Liver (tissue), 8 donors: ENCODE measurements at regions not wholly inside any gene's neighbourhood (a gene's known extent, or its start where the extent isn't known, plus 50 kb on each side); places are given as distances from the start of the nearest gene placed in this dataset.

Source experiments
- DNase-seq: peaks from one replicate; pipeline ENCODE4 v3.0.0-alpha.2; 2017; ENCODE audit warnings: low spot score
- H3K27ac ChIP-seq, 2 donors: one replicate each; pipeline ENCODE4 v1.7.0; 2013; ENCODE audit warnings: inconsistent platforms in 2 of 2, low read length in 2 of 2, control low read depth in 1 of 2, low read depth in 1 of 2, mild to moderate bottlenecking in 1 of 2
- H3K27me3 ChIP-seq, 4 donors: one replicate each; pipeline versions ENCODE4 v1.6.1 to v1.7.0; 2013; ENCODE audit warnings: low read length in 3 of 4, inconsistent platforms in 1 of 4, mild to moderate bottlenecking in 1 of 4, moderate library complexity in 1 of 4; ENCODE audit not compliant: control insufficient read depth in 4 of 4, insufficient read depth in 4 of 4
- H3K36me3 ChIP-seq, 4 donors: one replicate each; pipeline versions ENCODE4 v1.6.1 to v1.7.0; 2013; ENCODE audit warnings: low read length in 3 of 4, mild to moderate bottlenecking in 3 of 4, low read depth in 1 of 4, moderate library complexity in 1 of 4; ENCODE audit not compliant: control insufficient read depth in 4 of 4, insufficient read depth in 3 of 4
- H3K4me1 ChIP-seq, 4 donors: one replicate each; pipeline versions ENCODE4 v1.6.1 to v1.7.0; 2013; ENCODE audit warnings: low read length in 3 of 4, mild to moderate bottlenecking in 3 of 4, moderate library complexity in 1 of 4; ENCODE audit not compliant: control insufficient read depth in 4 of 4, insufficient read depth in 4 of 4
- H3K4me3 ChIP-seq, 3 donors: one replicate each; pipeline versions ENCODE4 v1.6.1 to v1.7.0; 2013; ENCODE audit warnings: low read length in 3 of 3, control low read depth in 1 of 3, low read depth in 1 of 3, mild to moderate bottlenecking in 1 of 3
- H3K9ac ChIP-seq, 2 donors: one replicate each; pipeline ENCODE4 v1.7.0; 2013; ENCODE audit warnings: low read length in 2 of 2, mild to moderate bottlenecking in 2 of 2, moderate library complexity in 2 of 2, control low read depth in 1 of 2, low read depth in 1 of 2
- H3K9me3 ChIP-seq, 4 donors: one replicate each; pipeline versions ENCODE4 v1.6.1 to v1.7.0; 2013; ENCODE audit warnings: low read length in 3 of 4; ENCODE audit not compliant: control insufficient read depth in 4 of 4
- EGR1 ChIP-seq, 2 donors: IDR thresholded peaks; 2 replicates each; pipeline ENCODE4 v1.6.1; 2016 to 2018; ENCODE audit warnings: antibody characterized with exemption in 2 of 2, low read depth in 2 of 2
- FOXA1 ChIP-seq: IDR thresholded peaks from 2 replicates; pipeline ENCODE4 v1.6.1; 2016; ENCODE audit warnings: antibody characterized with exemption
- FOXA2 ChIP-seq: IDR thresholded peaks from 2 replicates; pipeline ENCODE4 v1.6.1; 2016; ENCODE audit warnings: antibody characterized with exemption
- GABPA ChIP-seq, 2 donors: IDR thresholded peaks in 1 of 2; conservative IDR thresholded peaks in 1 of 2; 2 replicates each; pipeline ENCODE4 v1.6.1; 2016; ENCODE audit warnings: antibody characterized with exemption in 2 of 2, mild to moderate bottlenecking in 1 of 2, moderate library complexity in 1 of 2
- HNF4A ChIP-seq, 2 donors: conservative IDR thresholded peaks; 2 replicates each; pipeline ENCODE4 v1.6.1; 2016; ENCODE audit warnings: antibody characterized with exemption in 2 of 2, mild to moderate bottlenecking in 2 of 2
- HNF4G ChIP-seq: IDR thresholded peaks from 2 replicates; pipeline ENCODE4 v1.6.1; 2016; ENCODE audit warnings: antibody characterized with exemption
- JUND ChIP-seq, 2 donors: IDR thresholded peaks; 2 replicates each; pipeline ENCODE4 v1.6.1; 2016; ENCODE audit warnings: antibody characterized with exemption in 2 of 2
- RAD21 ChIP-seq, 2 donors: IDR thresholded peaks; 2 replicates each; pipeline ENCODE4 v1.6.1; 2016; ENCODE audit warnings: antibody characterized with exemption in 2 of 2, mild to moderate bottlenecking in 2 of 2
- RXRA ChIP-seq, 2 donors: IDR thresholded peaks; 2 replicates each; pipeline ENCODE4 v1.6.1; 2017 to 2018; ENCODE audit warnings: antibody characterized with exemption in 2 of 2, mild to moderate bottlenecking in 1 of 2
- SP1 ChIP-seq: IDR thresholded peaks from 2 replicates; pipeline ENCODE4 v1.6.1; 2018; ENCODE audit warnings: antibody characterized with exemption, mild to moderate bottlenecking
- TAF1 ChIP-seq: conservative IDR thresholded peaks from 2 replicates; pipeline ENCODE4 v1.6.1; 2016; ENCODE audit warnings: antibody characterized with exemption, mild to moderate bottlenecking
- YY1 ChIP-seq: IDR thresholded peaks from 2 replicates; pipeline ENCODE4 v1.6.1; 2016; ENCODE audit warnings: antibody characterized with exemption, mild to moderate bottlenecking
- WGBS: extraction: QIAGEN DNeasy Blood & Tissue Kit; methylation state at CpG from one replicate; pipeline ENCODE4 v1.1.7; 2013; 5-methylcytosine and 5-hydroxymethylcytosine counted together
- TF ChIP-seq, protein P1 (sequence below): IDR thresholded peaks from 2 replicates; pipeline ENCODE4 v1.6.1; 2016; ENCODE audit warnings: antibody characterized with exemption
- TF ChIP-seq, protein P2 (sequence below): fragments of 150-350 bp; IDR thresholded peaks from 2 replicates; pipeline ENCODE4 v1.5.1; 2017; ENCODE audit warnings: improper control_type of control experiment, low read depth, low read length; ENCODE audit not compliant: missing input control
- TF ChIP-seq, protein P3 (sequence below): IDR thresholded peaks from 2 replicates; pipeline ENCODE4 v1.6.1; 2016; ENCODE audit warnings: antibody characterized with exemption, mild to moderate bottlenecking
- TF ChIP-seq, protein P4 (sequence below): IDR thresholded peaks from 2 replicates; pipeline ENCODE4 v1.6.1; 2016; ENCODE audit warnings: antibody characterized with exemption
- donor health status: healthy.
- donor health status: healthy.
- donor health status: healthy.
- donor health status: healthy.
- donor health status: healthy.

DNA sequence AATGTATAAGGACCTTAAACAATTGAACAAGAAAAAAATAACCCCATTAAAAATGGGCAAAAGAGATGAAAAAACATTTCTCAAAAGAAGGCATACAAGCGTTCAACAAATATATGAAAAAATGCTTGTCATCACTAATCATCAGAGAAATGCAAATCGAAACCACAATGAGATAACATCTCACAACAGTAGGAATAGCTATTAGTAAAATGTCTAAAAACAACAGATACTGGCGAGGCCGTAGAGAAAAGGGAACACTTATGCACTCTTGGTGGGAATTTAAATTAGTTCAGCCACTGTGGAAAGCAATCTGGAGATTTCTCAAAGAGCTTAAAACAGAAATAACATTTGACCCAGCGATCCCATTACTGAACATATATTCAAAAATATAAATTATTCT lies 769.8 kb upstream of the MGAT4C start:
- TF ChIP-seq, protein P1, sequence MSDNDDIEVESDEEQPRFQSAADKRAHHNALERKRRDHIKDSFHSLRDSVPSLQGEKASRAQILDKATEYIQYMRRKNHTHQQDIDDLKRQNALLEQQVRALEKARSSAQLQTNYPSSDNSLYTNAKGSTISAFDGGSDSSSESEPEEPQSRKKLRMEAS = no peak
- TF ChIP-seq SP1 (no peak), RXRA (IDR thresholded peaks at IDR 0.05) (no peak), JUND (IDR thresholded peaks at IDR 0.05) (no peak), EGR1 (IDR thresholded peaks at IDR 0.05; ENCODE audit: low read depth in 2 of 2) (no peak), FOXA2 (no peak), GABPA (IDR thresholded peaks at IDR 0.05 in 1 of 2, conservative IDR thresholded peaks at IDR 0.05 in 1 of 2) (no peak), TAF1 (no peak), YY1 (no peak), HNF4G (no peak), FOXA1 (no peak), HNF4A (conservative IDR thresholded peaks at IDR 0.05) (no peak)
- TF ChIP-seq, protein P2, sequence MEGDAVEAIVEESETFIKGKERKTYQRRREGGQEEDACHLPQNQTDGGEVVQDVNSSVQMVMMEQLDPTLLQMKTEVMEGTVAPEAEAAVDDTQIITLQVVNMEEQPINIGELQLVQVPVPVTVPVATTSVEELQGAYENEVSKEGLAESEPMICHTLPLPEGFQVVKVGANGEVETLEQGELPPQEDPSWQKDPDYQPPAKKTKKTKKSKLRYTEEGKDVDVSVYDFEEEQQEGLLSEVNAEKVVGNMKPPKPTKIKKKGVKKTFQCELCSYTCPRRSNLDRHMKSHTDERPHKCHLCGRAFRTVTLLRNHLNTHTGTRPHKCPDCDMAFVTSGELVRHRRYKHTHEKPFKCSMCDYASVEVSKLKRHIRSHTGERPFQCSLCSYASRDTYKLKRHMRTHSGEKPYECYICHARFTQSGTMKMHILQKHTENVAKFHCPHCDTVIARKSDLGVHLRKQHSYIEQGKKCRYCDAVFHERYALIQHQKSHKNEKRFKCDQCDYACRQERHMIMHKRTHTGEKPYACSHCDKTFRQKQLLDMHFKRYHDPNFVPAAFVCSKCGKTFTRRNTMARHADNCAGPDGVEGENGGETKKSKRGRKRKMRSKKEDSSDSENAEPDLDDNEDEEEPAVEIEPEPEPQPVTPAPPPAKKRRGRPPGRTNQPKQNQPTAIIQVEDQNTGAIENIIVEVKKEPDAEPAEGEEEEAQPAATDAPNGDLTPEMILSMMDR = no peak
- TF ChIP-seq, protein P3, sequence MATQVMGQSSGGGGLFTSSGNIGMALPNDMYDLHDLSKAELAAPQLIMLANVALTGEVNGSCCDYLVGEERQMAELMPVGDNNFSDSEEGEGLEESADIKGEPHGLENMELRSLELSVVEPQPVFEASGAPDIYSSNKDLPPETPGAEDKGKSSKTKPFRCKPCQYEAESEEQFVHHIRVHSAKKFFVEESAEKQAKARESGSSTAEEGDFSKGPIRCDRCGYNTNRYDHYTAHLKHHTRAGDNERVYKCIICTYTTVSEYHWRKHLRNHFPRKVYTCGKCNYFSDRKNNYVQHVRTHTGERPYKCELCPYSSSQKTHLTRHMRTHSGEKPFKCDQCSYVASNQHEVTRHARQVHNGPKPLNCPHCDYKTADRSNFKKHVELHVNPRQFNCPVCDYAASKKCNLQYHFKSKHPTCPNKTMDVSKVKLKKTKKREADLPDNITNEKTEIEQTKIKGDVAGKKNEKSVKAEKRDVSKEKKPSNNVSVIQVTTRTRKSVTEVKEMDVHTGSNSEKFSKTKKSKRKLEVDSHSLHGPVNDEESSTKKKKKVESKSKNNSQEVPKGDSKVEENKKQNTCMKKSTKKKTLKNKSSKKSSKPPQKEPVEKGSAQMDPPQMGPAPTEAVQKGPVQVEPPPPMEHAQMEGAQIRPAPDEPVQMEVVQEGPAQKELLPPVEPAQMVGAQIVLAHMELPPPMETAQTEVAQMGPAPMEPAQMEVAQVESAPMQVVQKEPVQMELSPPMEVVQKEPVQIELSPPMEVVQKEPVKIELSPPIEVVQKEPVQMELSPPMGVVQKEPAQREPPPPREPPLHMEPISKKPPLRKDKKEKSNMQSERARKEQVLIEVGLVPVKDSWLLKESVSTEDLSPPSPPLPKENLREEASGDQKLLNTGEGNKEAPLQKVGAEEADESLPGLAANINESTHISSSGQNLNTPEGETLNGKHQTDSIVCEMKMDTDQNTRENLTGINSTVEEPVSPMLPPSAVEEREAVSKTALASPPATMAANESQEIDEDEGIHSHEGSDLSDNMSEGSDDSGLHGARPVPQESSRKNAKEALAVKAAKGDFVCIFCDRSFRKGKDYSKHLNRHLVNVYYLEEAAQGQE = no peak
- H3K4me3 ChIP-seq = no peak overlapping the region
- no peaks in the 10 kb centered on the region for H3K36me3 ChIP-seq
- H3K4me1 ChIP-seq = no peaks in the 10 kb centered on the region
- no peak for DNase-seq
- H3K9me3 ChIP-seq = no peaks in the 10 kb centered on the region
- H3K27ac ChIP-seq = no peak overlapping the region
- no peaks in the 10 kb centered on the region for H3K27me3 ChIP-seq
- no peak overlapping the region for H3K9ac ChIP-seq
- WGBS = 85% methylated on average over 5 of the region's 5 CpGs

DNA sequence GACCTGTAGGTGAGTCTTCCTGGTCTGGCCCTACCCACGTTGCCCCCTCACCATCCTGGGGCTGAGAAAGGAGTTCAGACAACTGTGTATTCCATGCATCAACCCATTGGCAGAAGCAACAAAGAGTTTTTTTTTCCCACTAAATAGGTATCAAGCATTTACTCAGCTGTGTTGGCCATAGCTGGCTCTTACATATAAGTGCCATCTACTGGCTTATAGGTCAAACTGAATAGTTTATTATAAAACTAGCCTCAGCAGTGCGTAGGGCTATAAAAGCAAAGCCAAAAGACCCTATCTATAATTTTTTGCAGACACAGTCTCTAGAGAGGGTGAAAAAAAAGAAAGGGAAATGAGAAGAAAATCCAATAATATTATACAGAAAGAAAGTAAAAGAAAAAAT lies 765.2 kb upstream of the MGAT4C start:
- H3K9me3 ChIP-seq = peaks cover 0 to under 1% (median 0%) of the 10 kb centered on the region in 4 donors
- H3K27me3 ChIP-seq = no peaks in the 10 kb centered on the region
- 78% methylated on average over 2 of the region's 2 CpGs for WGBS
- DNase-seq = no peak
- H3K9ac ChIP-seq = no peak overlapping the region
- H3K36me3 ChIP-seq = no peaks in the 10 kb centered on the region
- no peak overlapping the region for H3K27ac ChIP-seq
- TF ChIP-seq, protein P4, sequence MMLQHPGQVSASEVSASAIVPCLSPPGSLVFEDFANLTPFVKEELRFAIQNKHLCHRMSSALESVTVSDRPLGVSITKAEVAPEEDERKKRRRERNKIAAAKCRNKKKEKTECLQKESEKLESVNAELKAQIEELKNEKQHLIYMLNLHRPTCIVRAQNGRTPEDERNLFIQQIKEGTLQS = no peak
- TF ChIP-seq, protein P1 = no peak
- TF ChIP-seq FOXA2 = no peak
- TF ChIP-seq, protein P3 = no peak
- peak; percentile 22 to 77 for TF ChIP-seq RAD21 (IDR thresholded peaks at IDR 0.05)
- no peak overlapping the region for H3K4me3 ChIP-seq
- H3K4me1 ChIP-seq = no peaks in the 10 kb centered on the region
